GM18505 (cell line): ENCODE measurements at regions not wholly inside any gene's neighbourhood (a gene's known extent, or its start where the extent isn't known, plus 50 kb on each side); places are given as distances from the start of the nearest gene placed in this dataset.

ENCODE experiments used
- ATAC-seq: cut with Tn5 transposase; IDR thresholded peaks from one replicate; pipeline ENCODE4 v1.9.1; 2021; ENCODE audit not compliant: unreplicated experiment
- POLR2A ChIP-seq: IDR thresholded peaks from 4 replicates; pipeline ENCODE4 v1.6.1; 2011; ENCODE audit warnings: borderline replicate concordance; ENCODE audit not compliant: insufficient read depth, insufficient read length; ENCODE audit errors: extremely low read depth

GRCh38 chr5:67292201-67292940, 95.8 kb upstream of the CD180 start:
- no peak for TF ChIP-seq POLR2A
- ATAC-seq, result no peak

- no peak for ATAC-seq
- no peak for TF ChIP-seq POLR2A
Observed at GRCh38 chr5:67291671-67292070, 95.1 kb upstream of the CD180 start.

GRCh38 chr5:67291066-67291465, 94.5 kb upstream of the CD180 start:
- ATAC-seq, result no peak
- TF ChIP-seq POLR2A, result no peak

GRCh38 chr5:67290655-67291054, 94.1 kb upstream of the CD180 start:
- ATAC-seq, result no peak
- no peak for TF ChIP-seq POLR2A

GRCh38 chr5:67289763-67290521, 93.3 kb upstream of the CD180 start:
- TF ChIP-seq POLR2A, result no peak
- ATAC-seq, result no peak

GRCh38 chr5:67287510-67288268, 91.1 kb upstream of the CD180 start:
- ATAC-seq, result no peak
- no peak for TF ChIP-seq POLR2A

- TF ChIP-seq POLR2A, result no peak
- no peak for ATAC-seq
Observed at GRCh38 chr5:67286006-67286405, 89.4 kb upstream of the CD180 start.

- no peak for TF ChIP-seq POLR2A
- no peak for ATAC-seq
Observed at GRCh38 chr5:67283988-67284487, 87.4 kb upstream of the CD180 start.

- no peak for ATAC-seq
- TF ChIP-seq POLR2A, result no peak
Observed at GRCh38 chr5:67283275-67283987, 86.8 kb upstream of the CD180 start.

GRCh38 chr5:67281874-67282273, 85.3 kb upstream of the CD180 start:
- TF ChIP-seq POLR2A, result no peak
- no peak for ATAC-seq

- TF ChIP-seq POLR2A, result no peak
- no peak for ATAC-seq
Observed at GRCh38 chr5:67273689-67274356, 77.2 kb upstream of the CD180 start.

- ATAC-seq, result no peak
- no peak for TF ChIP-seq POLR2A
Observed at GRCh38 chr5:67272453-67273130, 76.0 kb upstream of the CD180 start.
